ENCODE measurements at regions not wholly inside any gene's neighbourhood (a gene's known extent, or its start where the extent isn't known, plus 50 kb on each side); places are given as distances from the start of the nearest gene placed in this dataset.

- no peak for TF ChIP-seq EZH2phosphoT487 (IDR thresholded peaks at IDR 0.05; ENCODE audit: borderline replicate concordance)
- TF ChIP-seq, protein P1, sequence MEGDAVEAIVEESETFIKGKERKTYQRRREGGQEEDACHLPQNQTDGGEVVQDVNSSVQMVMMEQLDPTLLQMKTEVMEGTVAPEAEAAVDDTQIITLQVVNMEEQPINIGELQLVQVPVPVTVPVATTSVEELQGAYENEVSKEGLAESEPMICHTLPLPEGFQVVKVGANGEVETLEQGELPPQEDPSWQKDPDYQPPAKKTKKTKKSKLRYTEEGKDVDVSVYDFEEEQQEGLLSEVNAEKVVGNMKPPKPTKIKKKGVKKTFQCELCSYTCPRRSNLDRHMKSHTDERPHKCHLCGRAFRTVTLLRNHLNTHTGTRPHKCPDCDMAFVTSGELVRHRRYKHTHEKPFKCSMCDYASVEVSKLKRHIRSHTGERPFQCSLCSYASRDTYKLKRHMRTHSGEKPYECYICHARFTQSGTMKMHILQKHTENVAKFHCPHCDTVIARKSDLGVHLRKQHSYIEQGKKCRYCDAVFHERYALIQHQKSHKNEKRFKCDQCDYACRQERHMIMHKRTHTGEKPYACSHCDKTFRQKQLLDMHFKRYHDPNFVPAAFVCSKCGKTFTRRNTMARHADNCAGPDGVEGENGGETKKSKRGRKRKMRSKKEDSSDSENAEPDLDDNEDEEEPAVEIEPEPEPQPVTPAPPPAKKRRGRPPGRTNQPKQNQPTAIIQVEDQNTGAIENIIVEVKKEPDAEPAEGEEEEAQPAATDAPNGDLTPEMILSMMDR (conservative IDR thresholded peaks at IDR 0.05; ENCODE audit: low read length) = no peak
- Histone ChIP-seq H3K27me3 (ENCODE audit: insufficient read depth, low read length, poor library complexity, severe bottlenecking) (no peaks in the 10 kb centered on the region), H3K4me2 (ENCODE audit: low read depth, low read length, poor library complexity, severe bottlenecking) (no peak overlapping the region), H3K9me2 (replicated peaks; ENCODE audit: low read depth, low read length) (no peaks in the 10 kb centered on the region), H3K9ac (ENCODE audit: low read depth, low read length, poor library complexity, severe bottlenecking) (no peak overlapping the region), H4K20me1 (ENCODE audit: insufficient read depth, low read length, poor library complexity, severe bottlenecking) (no peaks in the 10 kb centered on the region), H3K9me3 (ENCODE audit: insufficient read depth, low read depth, low read length) (no peaks in the 10 kb centered on the region), H3K4me3 (ENCODE audit: low read length, poor library complexity, severe bottlenecking) (no peak overlapping the region), H3F3A (ENCODE audit: low read depth) (no peaks in the 10 kb centered on the region), H2AFZ (ENCODE audit: low read length) (no peak overlapping the region), H3K36me3 (ENCODE audit: insufficient read depth, low read length) (no peaks in the 10 kb centered on the region), H3K4me1 (ENCODE audit: insufficient read depth, low read length, poor library complexity, severe bottlenecking) (no peaks in the 10 kb centered on the region), H3K79me2 (ENCODE audit: insufficient read depth, low read length) (no peaks in the 10 kb centered on the region)
These were observed 219.3 kb downstream of the GLI2 start for GRCh38 chr2:120954939-120955338.

GRCh38 chr2:120955427-120955826 lies 219.8 kb downstream of the GLI2 start:
- no peak overlapping the region for H2AFZ ChIP-seq (ENCODE audit: low read length)
- TF ChIP-seq, protein P1 (conservative IDR thresholded peaks at IDR 0.05; ENCODE audit: low read length) = no peak
- TF ChIP-seq EZH2phosphoT487 (IDR thresholded peaks at IDR 0.05; ENCODE audit: borderline replicate concordance) = no peak
- H3K9me2 ChIP-seq (replicated peaks; ENCODE audit: low read depth, low read length) = no peaks in the 10 kb centered on the region
- no peaks in the 10 kb centered on the region for H3K36me3 ChIP-seq (ENCODE audit: insufficient read depth, low read length)
- no peaks in the 10 kb centered on the region for H3F3A ChIP-seq (ENCODE audit: low read depth)
- H3K4me3 ChIP-seq (ENCODE audit: low read length, poor library complexity, severe bottlenecking) = no peak overlapping the region
- H3K4me1 ChIP-seq (ENCODE audit: insufficient read depth, low read length, poor library complexity, severe bottlenecking) = no peaks in the 10 kb centered on the region
- H3K27me3 ChIP-seq (ENCODE audit: insufficient read depth, low read length, poor library complexity, severe bottlenecking) = no peaks in the 10 kb centered on the region
- H4K20me1 ChIP-seq (ENCODE audit: insufficient read depth, low read length, poor library complexity, severe bottlenecking) = no peaks in the 10 kb centered on the region
- no peak overlapping the region for H3K9ac ChIP-seq (ENCODE audit: low read depth, low read length, poor library complexity, severe bottlenecking)
- H3K9me3 ChIP-seq (ENCODE audit: insufficient read depth, low read depth, low read length) = no peaks in the 10 kb centered on the region
- no peak overlapping the region for H3K4me2 ChIP-seq (ENCODE audit: low read depth, low read length, poor library complexity, severe bottlenecking)
- no peaks in the 10 kb centered on the region for H3K79me2 ChIP-seq (ENCODE audit: insufficient read depth, low read length)

GRCh38 chr2:120956486-120957156 lies 221.0 kb downstream of the GLI2 start:
- H3K4me1 ChIP-seq (ENCODE audit: insufficient read depth, low read length, poor library complexity, severe bottlenecking) = no peaks in the 10 kb centered on the region
- no peak overlapping the region for H2AFZ ChIP-seq (ENCODE audit: low read length)
- no peaks in the 10 kb centered on the region for H3K9me2 ChIP-seq (replicated peaks; ENCODE audit: low read depth, low read length)
- H3K79me2 ChIP-seq (ENCODE audit: insufficient read depth, low read length) = no peaks in the 10 kb centered on the region
- H3K9ac ChIP-seq (ENCODE audit: low read depth, low read length, poor library complexity, severe bottlenecking) = no peak overlapping the region
- H3K4me3 ChIP-seq (ENCODE audit: low read length, poor library complexity, severe bottlenecking) = no peak overlapping the region
- H3K4me2 ChIP-seq (ENCODE audit: low read depth, low read length, poor library complexity, severe bottlenecking) = no peak overlapping the region
- TF ChIP-seq, protein P1 (conservative IDR thresholded peaks at IDR 0.05; ENCODE audit: low read length) = no peak
- no peak for TF ChIP-seq EZH2phosphoT487 (IDR thresholded peaks at IDR 0.05; ENCODE audit: borderline replicate concordance)
- no peaks in the 10 kb centered on the region for H3K27me3 ChIP-seq (ENCODE audit: insufficient read depth, low read length, poor library complexity, severe bottlenecking)
- H3K36me3 ChIP-seq (ENCODE audit: insufficient read depth, low read length) = no peaks in the 10 kb centered on the region
- no peaks in the 10 kb centered on the region for H4K20me1 ChIP-seq (ENCODE audit: insufficient read depth, low read length, poor library complexity, severe bottlenecking)
- H3F3A ChIP-seq (ENCODE audit: low read depth) = no peaks in the 10 kb centered on the region
- H3K9me3 ChIP-seq (ENCODE audit: insufficient read depth, low read depth, low read length) = no peaks in the 10 kb centered on the region
